Left lobe of liver (tissue), 2 donors: ENCODE measurements at regions not wholly inside any gene's neighbourhood (a gene's known extent, or its start where the extent isn't known, plus 50 kb on each side); places are given as distances from the start of the nearest gene placed in this dataset.
A peak's percentile ranks its signal among the peaks of the same experiment; 100 is the strongest.

Source experiments
- ATAC-seq: fragments of 200-7000 bp; cut with Tn5 transposase; one replicate; pipeline ENCODE4 v1.9.1; 2020; ENCODE audit warnings: mild to moderate bottlenecking, moderate library complexity
- DNase-seq: peaks from one replicate; pipeline ENCODE4 v3.0.0-alpha.2; 2020; ENCODE audit warnings: low spot score
- donor health status: DM: no; HTN: no; CAD: no; lungs with moderate emphysema.
- donor health status: DM: no; HTN: yes; CAD: no.

- no peak for ATAC-seq
Observed at GRCh38 chr6:1068068-1068467, 243.8 kb upstream of the FOXQ1 start.

GRCh38 chr6:1067346-1067745 lies 244.6 kb upstream of the FOXQ1 start:
- no peak for DNase-seq
- ATAC-seq: no peak

More at GRCh38 chr6:1068068-1068467, 243.8 kb upstream of the FOXQ1 start:
- DNase-seq: no peak

- ATAC-seq (no peak), DNase-seq (no peak)
Observed at GRCh38 chr6:1066449-1067090, 245.3 kb upstream of the FOXQ1 start.

GRCh38 chr6:1065986-1066385 lies 245.9 kb upstream of the FOXQ1 start:
- ATAC-seq (no peak), DNase-seq (no peak)

- no peak for DNase-seq
- ATAC-seq: no peak
Observed at GRCh38 chr6:1063671-1064355, 248.1 kb upstream of the FOXQ1 start.

GRCh38 chr6:1062786-1063545 lies 248.9 kb upstream of the FOXQ1 start:
- no peak for ATAC-seq

GRCh38 chr6:1059596-1059995 lies 252.3 kb upstream of the FOXQ1 start:
- ATAC-seq (no peak), DNase-seq (no peak)

More at GRCh38 chr6:1062786-1063545, 248.9 kb upstream of the FOXQ1 start:
- no peak for DNase-seq

GRCh38 chr6:1057490-1058135 lies 254.3 kb upstream of the FOXQ1 start:
- DNase-seq (no peak), ATAC-seq (no peak)

GRCh38 chr6:1055015-1055921 lies 256.6 kb upstream of the FOXQ1 start:
- no peak for DNase-seq
- no peak for ATAC-seq

GRCh38 chr6:1054653-1055014 lies 257.3 kb upstream of the FOXQ1 start:
- no peak for DNase-seq

GRCh38 chr6:1053586-1053985 lies 258.3 kb upstream of the FOXQ1 start:
- ATAC-seq (no peak), DNase-seq (no peak)

More at GRCh38 chr6:1054653-1055014, 257.3 kb upstream of the FOXQ1 start:
- no peak for ATAC-seq

GRCh38 chr6:1052262-1052661 lies 259.6 kb upstream of the FOXQ1 start:
- ATAC-seq: no peak
- no peak for DNase-seq

- no peak for DNase-seq
- no peak for ATAC-seq
Observed at GRCh38 chr6:1049900-1050299, 262.0 kb upstream of the FOXQ1 start.

- no peak for ATAC-seq
- DNase-seq: no peak
Observed at GRCh38 chr6:1049170-1049569, 262.7 kb upstream of the FOXQ1 start.

GRCh38 chr6:1047981-1048541 lies 263.8 kb upstream of the FOXQ1 start:
- DNase-seq: no peak
- ATAC-seq: no peak

GRCh38 chr6:1045239-1045638 lies 266.7 kb upstream of the FOXQ1 start:
- DNase-seq (no peak), ATAC-seq (no peak)

- ATAC-seq: peak; percentile 68
- DNase-seq: no peak
Observed at GRCh38 chr6:1044040-1044836, 267.7 kb upstream of the FOXQ1 start.

- no peak for ATAC-seq
- DNase-seq: no peak
Observed at GRCh38 chr6:1043458-1043836, 268.5 kb upstream of the FOXQ1 start.
